Panc1 (cell line): ENCODE measurements at regions not wholly inside any gene's neighbourhood (a gene's known extent, or its start where the extent isn't known, plus 50 kb on each side); places are given as distances from the start of the nearest gene placed in this dataset.

ENCODE experiments used
- ATAC-seq: fragments of 200-7000 bp; cut with Tn5 transposase; 2 replicates; pipeline ENCODE4 v1.9.1; 2020; ENCODE audit warnings: mild to moderate bottlenecking, moderate library complexity
- BruUV-seq: library from RNA; stranded (reverse); fragments of 400-500 nt; replicated peaks from 2 replicates; lab custom pipeline; 2021; lab: Mats Ljungman, UMichigan
- CTCF ChIA-PET: fragments of 300-600 bp; sonication (Branson Sonifier 250); formaldehyde crosslinking; loops from one replicate; lab custom pipeline; 2022; ENCODE audit warnings: antibody characterized with exemption; lab: Charles Lee
- POLR2A ChIA-PET: fragments of 300-600 bp; sonication (Branson Sonifier 250); formaldehyde crosslinking; loops from one replicate; lab custom pipeline; 2022; ENCODE audit warnings: antibody characterized with exemption; lab: Charles Lee
- DNase-seq: peaks from one replicate; pipeline ENCODE4 v3.0.0-alpha.2; 2010; ENCODE audit warnings: low read depth, low spot score
- H3K27ac ChIP-seq: 2 replicates; pipeline ENCODE4 v1.5.1; 2011; ENCODE audit warnings: mild to moderate bottlenecking, low read length, inconsistent platforms
- H3K27me3 ChIP-seq: fragments of 200-500 bp; sonication (Bioruptor generic); 2 replicates; pipeline ENCODE4 v1.6.0; 2014; ENCODE audit warnings: low read length, inconsistent platforms; ENCODE audit not compliant: control insufficient read depth, insufficient read depth
- H3K36me3 ChIP-seq: fragments of 200-500 bp; sonication (Bioruptor generic); 2 replicates; pipeline ENCODE4 v1.5.1; 2014; ENCODE audit warnings: inconsistent platforms, mild to moderate bottlenecking, low read length, moderate library complexity; ENCODE audit not compliant: control insufficient read depth, insufficient read depth
- H3K4me1 ChIP-seq: 2 replicates; pipeline ENCODE4 v1.5.1; 2011; ENCODE audit warnings: inconsistent platforms, mild to moderate bottlenecking, low read length, moderate library complexity; ENCODE audit not compliant: control insufficient read depth, insufficient read depth
- H3K4me3 ChIP-seq, 2 experiments: 2 replicates each; pipeline ENCODE4 v1.5.1; 2011 to 2012; ENCODE audit warnings: low read depth in 2 of 2, low read length in 2 of 2, mild to moderate bottlenecking in 2 of 2, inconsistent platforms in 1 of 2, moderate library complexity in 1 of 2
- H3K9me3 ChIP-seq: fragments of 200-500 bp; sonication (Bioruptor generic); 2 replicates; pipeline ENCODE4 v1.5.1; 2014; ENCODE audit warnings: low read depth, mild to moderate bottlenecking, inconsistent platforms, low read length, moderate library complexity; ENCODE audit not compliant: control insufficient read depth, insufficient read depth
- POLR2AphosphoS5 ChIP-seq: IDR thresholded peaks from 2 replicates; pipeline ENCODE4 v1.6.1; 2012; ENCODE audit warnings: mild to moderate bottlenecking, low read depth, low read length, moderate library complexity
- SIN3A ChIP-seq: IDR thresholded peaks from 2 replicates; pipeline ENCODE4 v1.6.1; 2012; ENCODE audit warnings: low read depth, mild to moderate bottlenecking, low read length, moderate library complexity, borderline replicate concordance; ENCODE audit not compliant: insufficient read depth
- TCF7L2 ChIP-seq: IDR thresholded peaks from 2 replicates; pipeline ENCODE4 v1.6.1; 2011; ENCODE audit warnings: mild to moderate bottlenecking, low read depth, low read length, inconsistent platforms
- in situ Hi-C: cut with HindIII; loops from 2 replicates; pipeline ENCODE4 v1.10.0; 2016; ENCODE audit warnings: low sequenced_read_pairs, low pct_unique_long_range_greater_than_20kb
- intact Hi-C: fragments of 100-400 bp; cut with micrococcal nuclease; formaldehyde crosslinking; loops from one replicate; pipeline ENCODE4 v1.10.0; 2022; ENCODE audit not compliant: unreplicated experiment
- TF ChIP-seq, protein P1 (sequence below): fragments of 450-650 bp; IDR thresholded peaks from 2 replicates; pipeline ENCODE4 v1.5.1; 2017; ENCODE audit warnings: mild to moderate bottlenecking
- TF ChIP-seq, protein P2 (sequence below), 2 experiments: IDR thresholded peaks; 2 replicates each; pipeline ENCODE4 v1.6.1; 2011 to 2012; ENCODE audit warnings: low read depth in 2 of 2, control low read depth in 1 of 2, low read length in 1 of 2, mild to moderate bottlenecking in 1 of 2, moderate library complexity in 1 of 2; ENCODE audit not compliant: insufficient read depth in 1 of 2

DNA sequence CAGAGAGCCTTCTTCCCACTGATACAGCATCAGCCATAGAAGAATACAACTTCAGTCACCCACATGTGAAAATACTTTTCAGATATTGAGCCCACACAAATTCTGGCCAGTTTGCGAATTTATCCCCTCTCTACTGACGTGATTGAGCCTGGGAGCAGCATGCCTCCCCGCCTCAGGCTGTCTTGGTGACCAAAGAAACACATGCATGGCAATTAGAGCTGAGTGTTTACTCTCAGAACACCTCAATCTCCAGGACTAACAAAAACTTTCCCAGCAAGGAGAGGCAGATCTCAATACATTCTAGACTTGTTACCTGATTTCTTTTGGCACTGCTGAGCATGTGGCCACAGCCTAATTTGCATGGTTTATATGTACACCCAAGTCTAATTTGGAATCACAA, 122.5 kb downstream of the TMEM26 start:
- DNase-seq (no peak), ATAC-seq (no peak)
- H3K4me3 ChIP-seq, result no peak overlapping the region
- BruUV-seq, result no TSS peak
- ChIA-PET POLR2A (no interaction called here), CTCF (no interaction called here)
- no peaks in the 10 kb centered on the region; the same call in 1 of the 2 replicates for H3K27me3 ChIP-seq
- in situ Hi-C loops, result no loop called here
- H3K9me3 ChIP-seq, result no peaks in the 10 kb centered on the region
- intact Hi-C loops, result no loop called here
- H3K4me1 ChIP-seq, result no peaks in the 10 kb centered on the region
- TF ChIP-seq, protein P1, sequence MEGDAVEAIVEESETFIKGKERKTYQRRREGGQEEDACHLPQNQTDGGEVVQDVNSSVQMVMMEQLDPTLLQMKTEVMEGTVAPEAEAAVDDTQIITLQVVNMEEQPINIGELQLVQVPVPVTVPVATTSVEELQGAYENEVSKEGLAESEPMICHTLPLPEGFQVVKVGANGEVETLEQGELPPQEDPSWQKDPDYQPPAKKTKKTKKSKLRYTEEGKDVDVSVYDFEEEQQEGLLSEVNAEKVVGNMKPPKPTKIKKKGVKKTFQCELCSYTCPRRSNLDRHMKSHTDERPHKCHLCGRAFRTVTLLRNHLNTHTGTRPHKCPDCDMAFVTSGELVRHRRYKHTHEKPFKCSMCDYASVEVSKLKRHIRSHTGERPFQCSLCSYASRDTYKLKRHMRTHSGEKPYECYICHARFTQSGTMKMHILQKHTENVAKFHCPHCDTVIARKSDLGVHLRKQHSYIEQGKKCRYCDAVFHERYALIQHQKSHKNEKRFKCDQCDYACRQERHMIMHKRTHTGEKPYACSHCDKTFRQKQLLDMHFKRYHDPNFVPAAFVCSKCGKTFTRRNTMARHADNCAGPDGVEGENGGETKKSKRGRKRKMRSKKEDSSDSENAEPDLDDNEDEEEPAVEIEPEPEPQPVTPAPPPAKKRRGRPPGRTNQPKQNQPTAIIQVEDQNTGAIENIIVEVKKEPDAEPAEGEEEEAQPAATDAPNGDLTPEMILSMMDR, result no peak
- TF ChIP-seq, protein P2, sequence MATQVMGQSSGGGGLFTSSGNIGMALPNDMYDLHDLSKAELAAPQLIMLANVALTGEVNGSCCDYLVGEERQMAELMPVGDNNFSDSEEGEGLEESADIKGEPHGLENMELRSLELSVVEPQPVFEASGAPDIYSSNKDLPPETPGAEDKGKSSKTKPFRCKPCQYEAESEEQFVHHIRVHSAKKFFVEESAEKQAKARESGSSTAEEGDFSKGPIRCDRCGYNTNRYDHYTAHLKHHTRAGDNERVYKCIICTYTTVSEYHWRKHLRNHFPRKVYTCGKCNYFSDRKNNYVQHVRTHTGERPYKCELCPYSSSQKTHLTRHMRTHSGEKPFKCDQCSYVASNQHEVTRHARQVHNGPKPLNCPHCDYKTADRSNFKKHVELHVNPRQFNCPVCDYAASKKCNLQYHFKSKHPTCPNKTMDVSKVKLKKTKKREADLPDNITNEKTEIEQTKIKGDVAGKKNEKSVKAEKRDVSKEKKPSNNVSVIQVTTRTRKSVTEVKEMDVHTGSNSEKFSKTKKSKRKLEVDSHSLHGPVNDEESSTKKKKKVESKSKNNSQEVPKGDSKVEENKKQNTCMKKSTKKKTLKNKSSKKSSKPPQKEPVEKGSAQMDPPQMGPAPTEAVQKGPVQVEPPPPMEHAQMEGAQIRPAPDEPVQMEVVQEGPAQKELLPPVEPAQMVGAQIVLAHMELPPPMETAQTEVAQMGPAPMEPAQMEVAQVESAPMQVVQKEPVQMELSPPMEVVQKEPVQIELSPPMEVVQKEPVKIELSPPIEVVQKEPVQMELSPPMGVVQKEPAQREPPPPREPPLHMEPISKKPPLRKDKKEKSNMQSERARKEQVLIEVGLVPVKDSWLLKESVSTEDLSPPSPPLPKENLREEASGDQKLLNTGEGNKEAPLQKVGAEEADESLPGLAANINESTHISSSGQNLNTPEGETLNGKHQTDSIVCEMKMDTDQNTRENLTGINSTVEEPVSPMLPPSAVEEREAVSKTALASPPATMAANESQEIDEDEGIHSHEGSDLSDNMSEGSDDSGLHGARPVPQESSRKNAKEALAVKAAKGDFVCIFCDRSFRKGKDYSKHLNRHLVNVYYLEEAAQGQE (IDR thresholded peaks at IDR 0.05; ENCODE audit: insufficient read depth in 1 of 2, low read depth in 2 of 2, low read length in 1 of 2), result no peak
- TF ChIP-seq POLR2AphosphoS5 (no peak), TCF7L2 (no peak), SIN3A (no peak)
- no peak overlapping the region for H3K27ac ChIP-seq
- no peaks in the 10 kb centered on the region for H3K36me3 ChIP-seq

DNA sequence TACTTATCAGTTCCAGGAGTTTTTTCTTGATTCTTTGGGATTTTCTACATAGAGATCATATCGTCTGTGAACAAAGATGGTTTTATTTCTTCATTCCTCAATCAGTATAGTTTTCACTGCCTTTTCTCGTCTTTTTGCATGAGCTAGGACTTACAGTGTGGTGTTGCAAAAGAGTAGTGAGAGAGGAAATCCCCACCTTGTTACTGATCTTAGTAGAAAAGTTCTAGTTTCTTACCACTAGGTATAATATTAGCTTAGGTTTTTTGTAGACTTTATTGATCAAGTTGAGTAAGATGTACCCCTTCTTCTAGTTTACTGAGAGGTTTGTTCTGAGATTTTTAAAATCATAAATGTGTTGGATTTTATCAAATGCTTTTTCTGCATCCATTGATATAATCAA, 123.3 kb downstream of the TMEM26 start:
- in situ Hi-C loops, result no loop called here
- no peaks in the 10 kb centered on the region for H3K4me1 ChIP-seq
- H3K27ac ChIP-seq, result no peak overlapping the region
- no peaks in the 10 kb centered on the region; the same call in 1 of the 2 replicates for H3K27me3 ChIP-seq
- H3K4me3 ChIP-seq, result no peak overlapping the region
- intact Hi-C loops, result no loop called here
- ATAC-seq (no peak), DNase-seq (no peak)
- ChIA-PET CTCF (no interaction called here), POLR2A (no interaction called here)
- H3K36me3 ChIP-seq, result no peaks in the 10 kb centered on the region
- no peaks in the 10 kb centered on the region for H3K9me3 ChIP-seq
- TF ChIP-seq TCF7L2 (no peak), SIN3A (no peak), POLR2AphosphoS5 (no peak)
- TF ChIP-seq, protein P1, result no peak
- TF ChIP-seq, protein P2 (IDR thresholded peaks at IDR 0.05; ENCODE audit: insufficient read depth in 1 of 2, low read depth in 2 of 2, low read length in 1 of 2), result no peak
- no TSS peak for BruUV-seq
